Progenitor cell of endocrine pancreas (in vitro differentiated cells): ENCODE measurements at regions not wholly inside any gene's neighbourhood (a gene's known extent, or its start where the extent isn't known, plus 50 kb on each side); places are given as distances from the start of the nearest gene placed in this dataset.

ENCODE experiments used
- DNase-seq: peaks from one replicate; pipeline ENCODE4 v3.0.0; 2021; ENCODE audit warnings: low spot score; ENCODE audit not compliant: unreplicated experiment
- H3K27ac Mint-ChIP-seq: 2 replicates; pipeline ENCODE4 v1.8.0; 2021; ENCODE audit warnings: mild to moderate bottlenecking, moderate library complexity, mixed read lengths
- H3K27me3 Mint-ChIP-seq: 2 replicates; pipeline ENCODE4 v1.8.0; 2021; ENCODE audit warnings: mixed read lengths
- H3K36me3 Mint-ChIP-seq: 2 replicates; pipeline ENCODE4 v1.8.0; 2022; ENCODE audit warnings: mixed read lengths; ENCODE audit not compliant: insufficient read depth
- H3K4me1 Mint-ChIP-seq: 2 replicates; pipeline ENCODE4 v1.8.0; 2021; ENCODE audit warnings: low read depth, mixed read lengths
- H3K4me3 Mint-ChIP-seq: 2 replicates; pipeline ENCODE4 v1.8.0; 2021; ENCODE audit warnings: low read depth, mild to moderate bottlenecking, moderate library complexity, mixed read lengths
- H3K9me3 Mint-ChIP-seq: 2 replicates; pipeline ENCODE4 v1.8.0; 2021; ENCODE audit warnings: low read depth, mixed read lengths
- CTCF ChIP-seq: fragments of 200-600 bp; sonication (generic); IDR thresholded peaks from one replicate; pipeline ENCODE4 v1.5.0; 2021; ENCODE audit warnings: antibody characterized with exemption, mild to moderate bottlenecking; ENCODE audit not compliant: unreplicated experiment

GRCh38 chr1:55926906-55927471, 652.4 kb downstream of the PLPP3 start:
- DNase-seq: no peak
- Mint-ChIP-seq H3K36me3 (no peaks in the 10 kb centered on the region), H3K4me1 (no peaks in the 10 kb centered on the region), H3K27ac (no peak overlapping the region), H3K4me3 (no peak overlapping the region), H3K9me3 (no peaks in the 10 kb centered on the region), H3K27me3 (no peaks in the 10 kb centered on the region)
- no peak for TF ChIP-seq CTCF

- no peaks in the 10 kb centered on the region for H3K36me3 Mint-ChIP-seq
- H3K9me3 Mint-ChIP-seq: peaks cover 3% of the 10 kb centered on the region
- H3K4me3 Mint-ChIP-seq: no peak overlapping the region
- no peaks in the 10 kb centered on the region for H3K27me3 Mint-ChIP-seq
- no peak overlapping the region for H3K27ac Mint-ChIP-seq
- no peaks in the 10 kb centered on the region for H3K4me1 Mint-ChIP-seq
- no peak for TF ChIP-seq CTCF
- no peak for DNase-seq
These were observed 662.5 kb downstream of the PLPP3 start for GRCh38 chr1:55916907-55917306.

GRCh38 chr1:55916481-55916880, 662.9 kb downstream of the PLPP3 start:
- H3K9me3 Mint-ChIP-seq: peaks cover 3% of the 10 kb centered on the region
- no peaks in the 10 kb centered on the region for H3K36me3 Mint-ChIP-seq
- TF ChIP-seq CTCF: no peak
- no peak overlapping the region for H3K27ac Mint-ChIP-seq
- DNase-seq: no peak
- no peak overlapping the region for H3K4me3 Mint-ChIP-seq
- H3K27me3 Mint-ChIP-seq: no peaks in the 10 kb centered on the region
- H3K4me1 Mint-ChIP-seq: no peaks in the 10 kb centered on the region

GRCh38 chr1:55913565-55913964, 665.8 kb downstream of the PLPP3 start:
- H3K4me1 Mint-ChIP-seq: no peaks in the 10 kb centered on the region
- no peaks in the 10 kb centered on the region for H3K36me3 Mint-ChIP-seq
- no peaks in the 10 kb centered on the region for H3K27me3 Mint-ChIP-seq
- no peak for TF ChIP-seq CTCF
- no peak overlapping the region for H3K4me3 Mint-ChIP-seq
- no peak for DNase-seq
- H3K9me3 Mint-ChIP-seq: peaks cover 3% of the 10 kb centered on the region
- H3K27ac Mint-ChIP-seq: no peak overlapping the region

GRCh38 chr1:55912438-55912837, 666.9 kb downstream of the PLPP3 start:
- Mint-ChIP-seq H3K9me3 (peaks cover 3% of the 10 kb centered on the region), H3K27ac (no peak overlapping the region), H3K36me3 (no peaks in the 10 kb centered on the region), H3K27me3 (no peaks in the 10 kb centered on the region), H3K4me1 (no peaks in the 10 kb centered on the region), H3K4me3 (no peak overlapping the region)
- TF ChIP-seq CTCF: no peak
- DNase-seq: no peak
